ENCODE measurements at regions not wholly inside any gene's neighbourhood (a gene's known extent, or its start where the extent isn't known, plus 50 kb on each side); places are given as distances from the start of the nearest gene placed in this dataset.

GRCh38 chr14:101368629-101369028 lies 192.7 kb upstream of the DIO3 start:
- no peak for TF ChIP-seq RAD21 (conservative IDR thresholded peaks at IDR 0.05)
- TF ChIP-seq, protein P1, sequence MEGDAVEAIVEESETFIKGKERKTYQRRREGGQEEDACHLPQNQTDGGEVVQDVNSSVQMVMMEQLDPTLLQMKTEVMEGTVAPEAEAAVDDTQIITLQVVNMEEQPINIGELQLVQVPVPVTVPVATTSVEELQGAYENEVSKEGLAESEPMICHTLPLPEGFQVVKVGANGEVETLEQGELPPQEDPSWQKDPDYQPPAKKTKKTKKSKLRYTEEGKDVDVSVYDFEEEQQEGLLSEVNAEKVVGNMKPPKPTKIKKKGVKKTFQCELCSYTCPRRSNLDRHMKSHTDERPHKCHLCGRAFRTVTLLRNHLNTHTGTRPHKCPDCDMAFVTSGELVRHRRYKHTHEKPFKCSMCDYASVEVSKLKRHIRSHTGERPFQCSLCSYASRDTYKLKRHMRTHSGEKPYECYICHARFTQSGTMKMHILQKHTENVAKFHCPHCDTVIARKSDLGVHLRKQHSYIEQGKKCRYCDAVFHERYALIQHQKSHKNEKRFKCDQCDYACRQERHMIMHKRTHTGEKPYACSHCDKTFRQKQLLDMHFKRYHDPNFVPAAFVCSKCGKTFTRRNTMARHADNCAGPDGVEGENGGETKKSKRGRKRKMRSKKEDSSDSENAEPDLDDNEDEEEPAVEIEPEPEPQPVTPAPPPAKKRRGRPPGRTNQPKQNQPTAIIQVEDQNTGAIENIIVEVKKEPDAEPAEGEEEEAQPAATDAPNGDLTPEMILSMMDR (IDR thresholded peaks at IDR 0.05; ENCODE audit: poor library complexity, severe bottlenecking): no peak
- no peak for TF ChIP-seq EP300 (conservative IDR thresholded peaks at IDR 0.05; ENCODE audit: poor library complexity, severe bottlenecking)
- TF ChIP-seq EZH2 (IDR thresholded peaks at IDR 0.05; ENCODE audit: borderline replicate concordance, insufficient read depth, low read length, poor library complexity, severe bottlenecking): no peak
- TF ChIP-seq TAF1 (IDR thresholded peaks at IDR 0.05; ENCODE audit: low read depth): no peak
- no peak for TF ChIP-seq POLR2AphosphoS5 (IDR thresholded peaks at IDR 0.05)
- no peak for TF ChIP-seq SMC3 (conservative IDR thresholded peaks at IDR 0.05; ENCODE audit: poor library complexity)

Measured in neural cell (in vitro differentiated cells).